GM23338 (cell line): ENCODE measurements at regions not wholly inside any gene's neighbourhood (a gene's known extent, or its start where the extent isn't known, plus 50 kb on each side); places are given as distances from the start of the nearest gene placed in this dataset.
"Not testable (repeated sequence)": the region's sequence is repeated elsewhere in the genome, so short reads cannot be mapped to it uniquely, and the experiment has no call there.

Source experiments
- ATAC-seq: fragments of 200-7000 bp; cut with Tn5 transposase; 3 replicates; pipeline ENCODE4 v1.9.1; 2020
- DNase-seq: peaks from one replicate; pipeline ENCODE4 v3.0.0-alpha.2; 2015; ENCODE audit warnings: low spot score
- H2AFZ ChIP-seq: fragments of 200-600 bp; sonication (generic); 2 replicates; pipeline ENCODE4 v1.8.0; 2016; ENCODE audit warnings: antibody characterized with exemption, mild to moderate bottlenecking, moderate library complexity
- H3F3A ChIP-seq: fragments of 200-600 bp; sonication (generic); replicated peaks from 2 replicates; pipeline ENCODE4 v1.8.0; 2017; ENCODE audit warnings: antibody characterized with exemption, mixed run types, low read depth
- H3K27ac ChIP-seq: fragments of 200-600 bp; sonication (generic); 2 replicates; pipeline ENCODE4 v1.6.1; 2016; ENCODE audit warnings: low read depth
- H3K27me3 ChIP-seq: fragments of 200-600 bp; sonication (generic); 2 replicates; pipeline ENCODE4 v1.8.0; 2016; ENCODE audit warnings: mild to moderate bottlenecking, mixed run types, moderate library complexity; ENCODE audit not compliant: insufficient read depth
- H3K36me3 ChIP-seq: fragments of 200-600 bp; sonication (generic); 2 replicates; pipeline ENCODE4 v1.8.0; 2016; ENCODE audit warnings: mild to moderate bottlenecking; ENCODE audit not compliant: insufficient read depth
- H3K4me1 ChIP-seq: fragments of 200-600 bp; sonication (generic); 2 replicates; pipeline ENCODE4 v1.8.0; 2016; ENCODE audit warnings: mild to moderate bottlenecking, moderate library complexity; ENCODE audit not compliant: insufficient read depth
- H3K4me2 ChIP-seq: fragments of 200-600 bp; sonication (generic); 2 replicates; pipeline ENCODE4 v1.7.1; 2017; ENCODE audit warnings: mixed run types
- H3K4me3 ChIP-seq: fragments of 200-600 bp; sonication (generic); 2 replicates; pipeline ENCODE4 v1.6.1; 2016; ENCODE audit warnings: mixed run types
- H3K79me2 ChIP-seq: fragments of 200-600 bp; sonication (generic); replicated peaks from 2 replicates; pipeline ENCODE4 v1.8.0; 2017; ENCODE audit warnings: mild to moderate bottlenecking; ENCODE audit not compliant: insufficient read depth
- H3K9me2 ChIP-seq: fragments of 200-600 bp; sonication (generic); 2 replicates; pipeline ENCODE4 v1.8.0; 2017; ENCODE audit not compliant: insufficient read depth
- H4K20me1 ChIP-seq: fragments of 200-600 bp; sonication (generic); replicated peaks from 2 replicates; pipeline ENCODE4 v1.8.0; 2017; ENCODE audit warnings: mild to moderate bottlenecking; ENCODE audit not compliant: insufficient read depth
- H3K27ac Mint-ChIP-seq: 2 replicates; pipeline ENCODE4 v1.8.0; 2020; ENCODE audit warnings: inconsistent platforms, mild to moderate bottlenecking, moderate library complexity, mixed read lengths
- H3K27me3 Mint-ChIP-seq: 3 replicates; pipeline ENCODE4 v1.8.0; 2022; ENCODE audit warnings: low read depth, mild to moderate bottlenecking, moderate library complexity, mixed read lengths, inconsistent platforms; ENCODE audit not compliant: insufficient read depth, poor library complexity
- H3K36me3 Mint-ChIP-seq: 3 replicates; pipeline ENCODE4 v1.8.0; 2021; ENCODE audit warnings: low read depth, mild to moderate bottlenecking, inconsistent platforms, moderate library complexity, mixed read lengths
- H3K4me1 Mint-ChIP-seq: 3 replicates; pipeline ENCODE4 v1.8.0; 2020; ENCODE audit warnings: mild to moderate bottlenecking, inconsistent platforms, mixed read lengths
- H3K4me3 Mint-ChIP-seq: 3 replicates; pipeline ENCODE4 v1.8.0; 2021; ENCODE audit warnings: moderate library complexity, mild to moderate bottlenecking, inconsistent platforms, mixed read lengths
- H3K9me3 Mint-ChIP-seq: 3 replicates; pipeline ENCODE4 v1.8.0; 2020; ENCODE audit warnings: moderate library complexity, mild to moderate bottlenecking, inconsistent platforms, mixed read lengths
- CREB1 ChIP-seq: fragments of 250-450 bp; sonication (Bioruptor Pico); IDR thresholded peaks from 2 replicates; pipeline ENCODE4 v1.5.0; 2020; ENCODE audit warnings: low read depth, mild to moderate bottlenecking, moderate library complexity
- ETS1 ChIP-seq: IDR thresholded peaks from 2 replicates; pipeline ENCODE4 v1.6.1; 2016; ENCODE audit warnings: antibody characterized with exemption
- EZH2 ChIP-seq: fragments of 200-600 bp; sonication (generic); IDR thresholded peaks from one replicate; pipeline ENCODE4 v1.8.0; 2017; ENCODE audit warnings: antibody characterized with exemption, mild to moderate bottlenecking, low read depth; ENCODE audit not compliant: unreplicated experiment
- JUNB ChIP-seq: IDR thresholded peaks from one replicate; pipeline ENCODE4 v1.6.1; 2016; ENCODE audit warnings: antibody characterized with exemption; ENCODE audit not compliant: unreplicated experiment
- STAT1 ChIP-seq: IDR thresholded peaks from one replicate; pipeline ENCODE4 v1.6.1; 2016; ENCODE audit warnings: antibody characterized with exemption; ENCODE audit not compliant: unreplicated experiment
- ZNF114 ChIP-seq: fragments of 250-450 bp; sonication (Bioruptor Pico); IDR thresholded peaks from 2 replicates; pipeline ENCODE4 v1.5.0; 2020; ENCODE audit warnings: mild to moderate bottlenecking, moderate library complexity
- ZNF462 ChIP-seq: fragments of 250-450 bp; sonication (Bioruptor Pico); IDR thresholded peaks from 2 replicates; pipeline ENCODE4 v1.5.0; 2020; ENCODE audit warnings: mild to moderate bottlenecking, moderate library complexity

GRCh38 chr4:177494791-177495190, 52.6 kb upstream of the AGA start:
- Mint-ChIP-seq H3K4me1 (peaks cover 5% of the 10 kb centered on the region; the same call in 1 of the 3 replicates), H3K27ac (no peak overlapping the region), H3K27me3 (peaks cover 2% of the 10 kb centered on the region), H3K9me3 (peaks cover 4% of the 10 kb centered on the region; the same call in 1 of the 3 replicates), H3K4me3 (no peak overlapping the region), H3K36me3 (0 out of 3 replicates have a peak, but pooled peaks cover 3% of the 10 kb centered on the region)
- Histone ChIP-seq H3K9me2 (no peaks in the 10 kb centered on the region), H3K27ac (no peak overlapping the region), H3K4me2 (no peak overlapping the region), H3K4me1 (no peaks in the 10 kb centered on the region), H3K36me3 (no peaks in the 10 kb centered on the region), H4K20me1 (no peaks in the 10 kb centered on the region), H2AFZ (no peak overlapping the region), H3K27me3 (no peaks in the 10 kb centered on the region), H3K79me2 (no peaks in the 10 kb centered on the region), H3K4me3 (no peak overlapping the region), H3F3A (no peaks in the 10 kb centered on the region)
- DNase-seq, result no peak
- TF ChIP-seq ZNF462 (no peak), CREB1 (CRISPR knock-in tag) (no peak), JUNB (no peak), ZNF114 (CRISPR knock-in tag) (no peak), ETS1 (no peak), STAT1 (no peak), EZH2 (no peak)
- ATAC-seq, result no peak

GRCh38 chr4:177495626-177496025, 53.4 kb upstream of the AGA start:
- not testable (repeated sequence) for H3F3A ChIP-seq, DNase-seq, H3K79me2 ChIP-seq, H2AFZ ChIP-seq, H3K4me3 ChIP-seq, H3K36me3 Mint-ChIP-seq, H3K27ac Mint-ChIP-seq, H3K4me1 Mint-ChIP-seq, H3K4me2 ChIP-seq, ATAC-seq, H3K27ac ChIP-seq, H3K4me1 ChIP-seq, H3K4me3 Mint-ChIP-seq, H3K36me3 ChIP-seq, H4K20me1 ChIP-seq, H3K27me3 ChIP-seq, H3K9me2 ChIP-seq, H3K27me3 Mint-ChIP-seq, H3K9me3 Mint-ChIP-seq
